Stomach (tissue), 8 donors: ENCODE measurements at regions not wholly inside any gene's neighbourhood (a gene's known extent, or its start where the extent isn't known, plus 50 kb on each side); places are given as distances from the start of the nearest gene placed in this dataset.

ENCODE experiments used
- DNase-seq, 2 donors: peaks; one replicate each; pipeline versions ENCODE4 v3.0.0 to v3.0.0-alpha.2; 2013 to 2019
- H3K27ac ChIP-seq, 5 donors: fragments of 200-600 bp in 4 of 5; sonication (generic) in 4 of 5; one replicate each; pipeline ENCODE4 v1.5.1; 2013 to 2019; ENCODE audit warnings: mild to moderate bottlenecking in 1 of 5, moderate library complexity in 1 of 5
- H3K27me3 ChIP-seq, 3 donors: fragments of 200-600 bp; sonication (generic); one replicate each; pipeline ENCODE4 v1.5.1; 2017 to 2019; ENCODE audit warnings: mixed run types in 1 of 3
- H3K36me3 ChIP-seq, 4 donors: fragments of 200-600 bp; sonication (generic); 1 replicate in 3 of 4; 2 replicates in 1 of 4; pipeline ENCODE4 v1.5.1; 2016 to 2019
- H3K4me1 ChIP-seq, 4 donors: fragments of 200-600 bp; sonication (generic); one replicate each; pipeline ENCODE4 v1.5.1; 2016 to 2019
- H3K4me3 ChIP-seq, 4 donors: fragments of 200-600 bp; sonication (generic) in 3 of 4; one replicate each; pipeline ENCODE4 v1.5.1; 2016 to 2019; ENCODE audit warnings: mild to moderate bottlenecking in 1 of 4
- H3K9me3 ChIP-seq, 4 donors: fragments of 200-600 bp; sonication (generic); one replicate each; pipeline ENCODE4 v1.5.1; 2016 to 2019
- EP300 ChIP-seq: sonication (generic); formaldehyde crosslinking; IDR thresholded peaks from one replicate; pipeline ENCODE4 v1.6.1; 2017; ENCODE audit warnings: antibody characterized with exemption
- POLR2A ChIP-seq, 4 donors: fragments of 450-650 bp; IDR thresholded peaks; one replicate each; pipeline ENCODE4 v1.6.1; 2016; ENCODE audit warnings: antibody characterized with exemption in 4 of 4, control low read depth in 2 of 4, mild to moderate bottlenecking in 1 of 4, moderate library complexity in 1 of 4
- POLR2AphosphoS5 ChIP-seq, 3 donors: sonication (generic); formaldehyde crosslinking; IDR thresholded peaks; one replicate each; pipeline ENCODE4 v1.6.1; 2016; ENCODE audit warnings: antibody characterized with exemption in 3 of 3
- WGBS, 5 donors: extraction: QIAGEN DNeasy Blood & Tissue Kit in 3 of 5; methylation state at CpG; one replicate each; pipeline versions ENCODE4 v1.1.5 to v1.1.7; 2013 to 2018; 5-methylcytosine and 5-hydroxymethylcytosine counted together
- intact Hi-C: fragments of 100-400 bp; cut with DNase I; formaldehyde crosslinking; loops from one replicate; pipeline ENCODE4 v1.15.1; 2023; ENCODE audit warnings: low total_unique reads
- TF ChIP-seq, protein P1 (sequence below), 7 experiments: fragments of 450-650 bp in 4 of 7; fragments of 200-600 bp in 3 of 7; sonication (generic) in 3 of 7; IDR thresholded peaks; one replicate each; pipeline ENCODE4 v1.5.1; 2016 to 2019; ENCODE audit warnings: antibody characterized with exemption in 7 of 7, control low read depth in 2 of 7, mild to moderate bottlenecking in 1 of 7
- donor health status: healthy with polysubstance abuse.
- donor health status: Bipolar disorder and iron deficiency.
- donor health status: healthy.

DNA sequence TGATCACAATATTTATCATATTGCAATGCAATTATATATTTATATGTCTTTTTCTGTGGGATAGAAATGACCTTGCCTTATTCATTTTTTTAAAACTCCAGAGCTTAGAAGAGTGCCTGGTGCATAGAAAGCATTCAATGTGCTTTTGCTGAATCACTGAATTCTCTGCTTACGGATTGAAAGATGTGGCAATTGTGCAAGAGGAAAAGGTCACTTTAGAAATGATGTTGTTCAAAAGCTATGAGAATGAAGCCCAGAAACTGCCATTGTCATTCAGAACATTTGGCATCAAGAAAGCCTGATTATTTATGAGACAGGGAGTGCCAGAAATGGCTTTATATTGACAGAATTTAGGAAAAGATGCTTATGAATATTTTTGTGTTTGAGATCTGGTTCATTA lies 678.6 kb upstream of the CDH2 start:
- 43 to 73% (median 57%) methylated on average over 1 of the region's 1 CpG for WGBS, 5 donors
- Histone ChIP-seq H3K4me3 (no peak overlapping the region), H3K4me1 (peaks cover 0 to 3% (median 0%) of the 10 kb centered on the region in 4 donors), H3K9me3 (no peaks in the 10 kb centered on the region), H3K36me3 (no peaks in the 10 kb centered on the region), H3K27me3 (no peaks in the 10 kb centered on the region), H3K27ac (no peak overlapping the region)
- intact Hi-C loops: no loop called here
- DNase-seq: peak in 1 of 2 donors; percentile 14
- no peak for TF ChIP-seq POLR2AphosphoS5 (IDR thresholded peaks at IDR 0.05)
- TF ChIP-seq, protein P1, sequence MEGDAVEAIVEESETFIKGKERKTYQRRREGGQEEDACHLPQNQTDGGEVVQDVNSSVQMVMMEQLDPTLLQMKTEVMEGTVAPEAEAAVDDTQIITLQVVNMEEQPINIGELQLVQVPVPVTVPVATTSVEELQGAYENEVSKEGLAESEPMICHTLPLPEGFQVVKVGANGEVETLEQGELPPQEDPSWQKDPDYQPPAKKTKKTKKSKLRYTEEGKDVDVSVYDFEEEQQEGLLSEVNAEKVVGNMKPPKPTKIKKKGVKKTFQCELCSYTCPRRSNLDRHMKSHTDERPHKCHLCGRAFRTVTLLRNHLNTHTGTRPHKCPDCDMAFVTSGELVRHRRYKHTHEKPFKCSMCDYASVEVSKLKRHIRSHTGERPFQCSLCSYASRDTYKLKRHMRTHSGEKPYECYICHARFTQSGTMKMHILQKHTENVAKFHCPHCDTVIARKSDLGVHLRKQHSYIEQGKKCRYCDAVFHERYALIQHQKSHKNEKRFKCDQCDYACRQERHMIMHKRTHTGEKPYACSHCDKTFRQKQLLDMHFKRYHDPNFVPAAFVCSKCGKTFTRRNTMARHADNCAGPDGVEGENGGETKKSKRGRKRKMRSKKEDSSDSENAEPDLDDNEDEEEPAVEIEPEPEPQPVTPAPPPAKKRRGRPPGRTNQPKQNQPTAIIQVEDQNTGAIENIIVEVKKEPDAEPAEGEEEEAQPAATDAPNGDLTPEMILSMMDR (IDR thresholded peaks at IDR 0.05): no peak
- TF ChIP-seq POLR2A (IDR thresholded peaks at IDR 0.05): no peak
- TF ChIP-seq EP300: no peak

DNA sequence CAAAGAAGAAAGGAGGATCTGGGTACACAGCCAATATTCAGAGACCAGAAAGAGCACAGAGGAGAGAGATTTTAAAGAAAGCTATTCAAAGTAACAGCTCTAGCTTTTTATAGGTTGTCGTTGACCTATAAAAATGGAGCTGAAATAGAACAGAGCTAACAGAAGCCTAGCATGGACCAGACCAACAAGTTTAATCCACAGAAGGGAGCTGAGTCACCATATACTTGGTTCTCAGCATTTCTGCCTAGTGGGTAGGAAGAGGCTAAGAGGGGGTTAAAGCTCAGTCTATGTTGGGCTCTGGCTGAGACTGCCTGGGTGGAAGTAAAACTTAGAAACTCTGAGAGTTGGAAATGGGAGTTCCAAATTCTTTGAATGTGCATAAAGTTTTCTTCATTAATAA lies 678.0 kb upstream of the CDH2 start:
- Histone ChIP-seq H3K4me3 (no peak overlapping the region), H3K4me1 (peaks cover 0 to 3% (median 0%) of the 10 kb centered on the region in 4 donors), H3K36me3 (no peaks in the 10 kb centered on the region), H3K27ac (no peak overlapping the region), H3K27me3 (no peaks in the 10 kb centered on the region), H3K9me3 (no peaks in the 10 kb centered on the region)
- DNase-seq: peak in 1 of 2 donors; percentile 3
- TF ChIP-seq POLR2AphosphoS5 (IDR thresholded peaks at IDR 0.05): no peak
- TF ChIP-seq, protein P1 (IDR thresholded peaks at IDR 0.05): no peak
- TF ChIP-seq EP300: no peak
- no peak for TF ChIP-seq POLR2A (IDR thresholded peaks at IDR 0.05)
- intact Hi-C loops: no loop called here
- 62 to 86% (median 81%) methylated on average over 1 of the region's 1 CpG for WGBS, 5 donors

- Histone ChIP-seq H3K9me3 (peaks cover 0 to 5% (median 0%) of the 10 kb centered on the region in 4 donors), H3K27ac (no peak overlapping the region), H3K27me3 (no peaks in the 10 kb centered on the region), H3K4me3 (no peak overlapping the region), H3K4me1 (no peaks in the 10 kb centered on the region), H3K36me3 (no peaks in the 10 kb centered on the region)
- TF ChIP-seq EP300: no peak
- TF ChIP-seq, protein P1 (IDR thresholded peaks at IDR 0.05): no peak
- no peak for TF ChIP-seq POLR2A (IDR thresholded peaks at IDR 0.05)
- TF ChIP-seq POLR2AphosphoS5 (IDR thresholded peaks at IDR 0.05): no peak
- no peak for DNase-seq
- intact Hi-C loops: no loop called here
- 46 to 68% (median 63%) methylated on average over 3 of the region's 3 CpGs for WGBS, 5 donors
These were observed 670.0 kb upstream of the CDH2 start for GRCh38 chr18:28846958-28847357.

GRCh38 chr18:28837100-28837499 lies 660.2 kb upstream of the CDH2 start:
- intact Hi-C loops: no loop called here
- Histone ChIP-seq H3K4me1 (no peaks in the 10 kb centered on the region), H3K9me3 (no peaks in the 10 kb centered on the region), H3K27me3 (no peaks in the 10 kb centered on the region), H3K27ac (no peak overlapping the region), H3K4me3 (no peak overlapping the region), H3K36me3 (no peaks in the 10 kb centered on the region)
- TF ChIP-seq EP300 (no peak), POLR2AphosphoS5 (IDR thresholded peaks at IDR 0.05) (no peak), POLR2A (IDR thresholded peaks at IDR 0.05) (no peak)
- TF ChIP-seq, protein P1 (IDR thresholded peaks at IDR 0.05): no peak
- WGBS, 5 donors: 52 to 83% (median 63%) methylated on average over 2 of the region's 2 CpGs
- no peak for DNase-seq
